GM15510 (cell line): ENCODE measurements at regions not wholly inside any gene's neighbourhood (a gene's known extent, or its start where the extent isn't known, plus 50 kb on each side); places are given as distances from the start of the nearest gene placed in this dataset.

Experiments
- POLR2A ChIP-seq: IDR thresholded peaks from 3 replicates; pipeline ENCODE4 v1.6.1; 2011; ENCODE audit warnings: borderline replicate concordance; ENCODE audit not compliant: insufficient read length; ENCODE audit errors: extremely low read depth

DNA sequence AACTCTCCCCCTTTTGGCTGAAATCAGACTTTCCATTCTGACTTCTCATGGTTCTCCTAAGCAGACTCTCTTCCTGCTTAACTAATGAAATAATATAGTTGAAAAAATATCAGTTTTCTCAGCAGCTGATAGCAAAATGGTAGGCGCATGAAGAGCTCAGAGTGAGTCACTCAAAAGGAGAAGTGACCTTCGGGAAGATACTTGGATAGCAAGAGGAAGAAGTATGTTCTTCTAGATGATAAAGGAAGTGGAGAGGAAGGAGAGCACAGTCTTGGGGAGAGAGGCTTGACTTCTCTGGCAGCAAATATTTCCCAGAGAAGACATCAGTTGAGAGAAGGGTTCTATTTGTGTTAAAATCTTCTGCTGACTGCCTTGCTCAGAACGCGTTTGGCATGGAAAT, 101.5 kb downstream of the TAF11L14 start:
- TF ChIP-seq POLR2A = no peak

DNA sequence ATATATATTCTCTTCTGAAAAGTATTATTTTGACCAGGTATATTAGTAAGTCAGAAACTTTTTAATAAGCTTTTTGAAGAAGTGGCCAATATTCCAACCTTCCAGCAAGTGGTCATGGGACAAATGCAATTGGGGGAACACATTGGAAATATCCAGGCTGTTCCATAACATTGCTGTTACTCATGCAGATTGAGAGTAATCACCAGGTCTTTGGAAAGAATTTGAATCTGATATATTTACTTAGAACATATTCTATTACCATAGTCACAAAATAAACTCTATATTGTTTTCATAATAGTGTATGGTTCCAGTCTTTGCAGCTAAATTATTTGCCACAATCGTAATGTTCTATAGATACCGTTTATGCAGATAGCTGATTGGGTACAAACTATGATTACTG, 102.8 kb downstream of the TAF11L14 start:
- TF ChIP-seq POLR2A = no peak

- no peak for TF ChIP-seq POLR2A
Measured at GRCh38 chr5:17738446-17738845, 104.2 kb downstream of the TAF11L14 start.

GRCh38 chr5:17743580-17744435, 109.5 kb downstream of the TAF11L14 start:
- no peak for TF ChIP-seq POLR2A

- TF ChIP-seq POLR2A = no peak
Measured at GRCh38 chr5:17748201-17748600, 113.9 kb downstream of the TAF11L14 start.

GRCh38 chr5:17748941-17749340, 114.7 kb downstream of the TAF11L14 start:
- TF ChIP-seq POLR2A = no peak

DNA sequence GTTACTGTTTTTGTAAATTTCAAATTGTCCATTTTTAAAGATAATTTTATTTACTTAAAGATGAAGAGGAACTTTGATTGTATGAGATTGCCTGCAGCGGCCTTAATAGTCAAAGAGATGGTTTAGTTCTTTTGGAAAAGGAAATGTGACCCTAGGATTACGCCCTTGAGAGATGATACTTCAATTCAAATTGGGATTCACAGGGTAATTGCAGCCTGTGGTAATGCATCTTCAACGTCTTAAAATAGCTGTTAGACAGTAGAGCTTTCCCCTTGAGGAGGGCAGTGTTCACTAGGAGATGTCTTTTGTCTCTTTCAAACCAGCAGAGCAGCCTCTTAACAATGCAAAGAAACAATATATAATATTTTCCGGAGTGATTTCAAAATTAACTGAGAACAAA, 127.1 kb downstream of the TAF11L14 start:
- TF ChIP-seq POLR2A = no peak

DNA sequence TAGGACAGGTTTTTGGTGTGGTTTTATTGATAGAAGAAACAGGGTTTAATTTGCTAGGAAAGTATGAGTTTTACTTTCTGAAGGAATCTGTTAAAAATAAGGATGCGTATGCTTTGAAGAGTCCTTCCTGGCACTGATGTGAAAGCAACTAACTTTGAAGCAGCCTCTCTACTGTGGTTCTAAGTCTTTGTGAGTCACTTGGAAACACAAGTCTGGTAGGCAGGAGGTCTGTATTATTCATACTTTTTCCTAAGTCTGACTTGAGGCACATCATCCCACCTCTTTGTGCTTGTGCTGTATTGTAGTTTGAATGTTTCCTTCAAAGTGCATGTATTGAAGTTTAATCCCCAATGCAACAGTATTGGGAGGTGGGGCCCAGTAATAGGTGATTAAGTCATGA, 129.0 kb downstream of the TAF11L14 start:
- TF ChIP-seq POLR2A = no peak

DNA sequence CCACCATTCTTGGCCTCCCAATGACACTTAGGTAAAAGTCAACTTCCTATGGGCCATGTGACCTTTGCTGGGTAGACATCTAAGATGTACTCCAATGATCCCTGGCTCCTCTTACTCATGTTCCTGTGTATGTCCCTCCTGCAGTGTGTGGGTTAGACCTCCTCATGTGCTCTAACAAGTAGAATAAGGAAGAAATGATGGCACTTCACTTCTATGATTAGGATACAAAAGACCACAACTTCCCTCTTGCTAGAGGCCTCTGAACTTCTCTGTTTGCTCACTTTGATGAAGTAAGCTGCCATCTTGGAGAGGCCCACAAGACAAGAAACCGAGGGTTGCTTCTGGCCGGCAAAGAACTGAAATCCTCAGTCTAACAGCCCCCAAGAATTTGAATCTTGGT, 131.8 kb downstream of the TAF11L14 start:
- TF ChIP-seq POLR2A = no peak

GRCh38 chr5:17769277-17769676, 135.0 kb downstream of the TAF11L14 start:
- no peak for TF ChIP-seq POLR2A

GRCh38 chr5:17772232-17772631, 138.0 kb downstream of the TAF11L14 start:
- no peak for TF ChIP-seq POLR2A

DNA sequence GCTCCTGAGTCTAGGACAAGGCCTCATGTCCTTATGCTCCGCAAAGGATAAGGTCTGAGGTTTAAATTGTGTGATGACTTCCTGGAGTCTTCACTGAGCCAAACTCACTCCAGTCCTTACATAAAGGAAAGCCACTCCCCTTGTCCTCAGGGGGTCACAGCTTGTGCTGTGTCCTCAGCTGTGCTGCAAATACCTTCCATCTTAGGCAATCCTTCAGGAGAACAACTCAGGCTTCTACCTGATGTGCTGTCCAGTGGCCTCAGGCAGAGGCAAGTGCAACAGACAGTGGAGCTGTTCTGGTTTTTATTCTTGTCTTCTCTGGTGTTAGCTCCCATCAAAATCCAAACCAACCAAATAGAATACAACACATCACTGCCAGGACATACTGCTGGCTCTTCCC, 151.5 kb downstream of the TAF11L14 start:
- TF ChIP-seq POLR2A = no peak

GRCh38 chr5:17788351-17788750, 154.1 kb downstream of the TAF11L14 start:
- TF ChIP-seq POLR2A = no peak

GRCh38 chr5:17794201-17794600, 159.9 kb downstream of the TAF11L14 start:
- no peak for TF ChIP-seq POLR2A

- no peak for TF ChIP-seq POLR2A
Measured at GRCh38 chr5:17794815-17795214, 160.6 kb downstream of the TAF11L14 start.

- no peak for TF ChIP-seq POLR2A
Measured at GRCh38 chr5:17796142-17796541, 161.9 kb downstream of the TAF11L14 start.
